Neural progenitor cell (in vitro differentiated cells): ENCODE measurements at regions not wholly inside any gene's neighbourhood (a gene's known extent, or its start where the extent isn't known, plus 50 kb on each side); places are given as distances from the start of the nearest gene placed in this dataset.

Experiments used
- EZH2 ChIP-seq: fragments of 200-600 bp; sonication (generic); IDR thresholded peaks from 2 replicates; pipeline ENCODE4 v1.6.1; 2017; ENCODE audit warnings: antibody characterized with exemption, mild to moderate bottlenecking, moderate library complexity
- EZH2phosphoT487 ChIP-seq: fragments of 200-600 bp; sonication (generic); IDR thresholded peaks from 2 replicates; pipeline ENCODE4 v1.6.1; 2017; ENCODE audit warnings: antibody characterized with exemption
- TF ChIP-seq, protein P1 (sequence below): fragments of 200-600 bp; sonication (generic); IDR thresholded peaks from 2 replicates; pipeline ENCODE4 v1.5.1; 2017; ENCODE audit warnings: antibody characterized with exemption, mild to moderate bottlenecking

DNA sequence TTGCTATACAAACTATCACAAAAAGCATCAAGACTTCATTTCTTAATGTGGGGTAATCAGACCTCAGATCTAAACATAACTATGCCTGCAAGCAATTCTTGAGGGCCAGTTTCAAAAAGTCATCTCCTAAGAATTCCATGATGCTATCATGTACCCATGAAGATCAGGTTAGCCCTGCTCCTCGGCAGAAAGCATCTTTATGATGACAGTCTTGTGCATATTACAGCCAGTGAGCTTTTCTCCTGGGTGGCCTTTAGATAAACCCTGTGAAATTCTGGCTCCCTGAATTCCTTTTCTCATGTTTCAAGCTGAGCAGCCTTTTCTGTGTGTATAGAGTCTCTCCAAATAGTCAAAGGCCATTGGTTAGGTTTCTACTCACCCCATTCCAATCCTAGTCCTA is 201.9 kb upstream of the MCTP2 start:
- TF ChIP-seq, protein P1, sequence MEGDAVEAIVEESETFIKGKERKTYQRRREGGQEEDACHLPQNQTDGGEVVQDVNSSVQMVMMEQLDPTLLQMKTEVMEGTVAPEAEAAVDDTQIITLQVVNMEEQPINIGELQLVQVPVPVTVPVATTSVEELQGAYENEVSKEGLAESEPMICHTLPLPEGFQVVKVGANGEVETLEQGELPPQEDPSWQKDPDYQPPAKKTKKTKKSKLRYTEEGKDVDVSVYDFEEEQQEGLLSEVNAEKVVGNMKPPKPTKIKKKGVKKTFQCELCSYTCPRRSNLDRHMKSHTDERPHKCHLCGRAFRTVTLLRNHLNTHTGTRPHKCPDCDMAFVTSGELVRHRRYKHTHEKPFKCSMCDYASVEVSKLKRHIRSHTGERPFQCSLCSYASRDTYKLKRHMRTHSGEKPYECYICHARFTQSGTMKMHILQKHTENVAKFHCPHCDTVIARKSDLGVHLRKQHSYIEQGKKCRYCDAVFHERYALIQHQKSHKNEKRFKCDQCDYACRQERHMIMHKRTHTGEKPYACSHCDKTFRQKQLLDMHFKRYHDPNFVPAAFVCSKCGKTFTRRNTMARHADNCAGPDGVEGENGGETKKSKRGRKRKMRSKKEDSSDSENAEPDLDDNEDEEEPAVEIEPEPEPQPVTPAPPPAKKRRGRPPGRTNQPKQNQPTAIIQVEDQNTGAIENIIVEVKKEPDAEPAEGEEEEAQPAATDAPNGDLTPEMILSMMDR, result no peak
- TF ChIP-seq EZH2 (no peak), EZH2phosphoT487 (no peak)
